ENCODE measurements at regions not wholly inside any gene's neighbourhood (a gene's known extent, or its start where the extent isn't known, plus 50 kb on each side); places are given as distances from the start of the nearest gene placed in this dataset.

DNA sequence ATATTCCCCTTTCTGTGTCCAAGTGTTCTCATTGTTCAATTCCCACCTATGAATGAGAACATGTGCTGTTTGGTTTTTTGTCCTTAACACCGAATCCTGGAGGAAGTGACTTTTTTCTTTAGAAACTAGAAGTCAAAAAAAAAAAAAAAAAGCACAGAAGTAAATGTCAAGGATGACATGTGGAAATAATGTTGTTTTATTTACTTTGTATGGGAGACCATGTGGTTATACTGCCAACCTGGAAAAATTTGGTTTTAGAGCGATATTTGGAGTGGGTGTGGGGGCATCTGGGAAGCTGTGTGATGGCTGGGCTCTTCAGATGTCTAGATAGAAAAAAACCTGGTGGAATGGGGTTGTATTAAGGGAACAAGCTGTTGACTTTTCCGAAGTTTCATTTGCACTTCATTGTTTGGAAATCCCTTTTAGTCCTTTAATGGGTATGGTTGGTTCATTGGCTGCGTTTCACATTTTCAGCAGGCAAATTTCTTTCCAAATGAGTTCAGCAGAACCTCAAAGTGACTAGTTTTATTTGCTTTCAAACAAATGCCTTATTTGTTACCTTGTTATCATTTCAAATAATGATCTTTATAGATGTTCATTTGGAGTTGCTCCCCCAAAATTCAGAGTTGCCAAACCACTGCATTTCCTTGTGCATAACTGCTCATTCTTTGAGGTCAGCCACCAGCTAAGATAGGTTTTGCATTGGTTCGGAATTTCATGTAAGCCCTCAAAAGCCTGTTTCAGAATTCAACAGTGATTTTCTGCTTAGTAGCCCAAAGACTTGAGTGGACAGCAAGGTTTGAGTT, 508.2 kb downstream of the METTL15 start:
- Histone ChIP-seq H3K79me2 (ENCODE audit: insufficient read depth, low read length) (no peaks in the 10 kb centered on the region), H4K20me1 (ENCODE audit: insufficient read depth) (no peaks in the 10 kb centered on the region), H2AFZ (ENCODE audit: low read depth, low read length, poor library complexity, severe bottlenecking) (no peak overlapping the region), H3K9me2 (ENCODE audit: insufficient read depth) (no peaks in the 10 kb centered on the region), H3K27ac (ENCODE audit: low read depth, low read length) (no peak overlapping the region), H3K4me1 (ENCODE audit: control insufficient read depth in 1 of 2, insufficient read depth in 2 of 2, low read length in 2 of 2) (no peaks in the 10 kb centered on the region), H3K4me3 (replicated peaks in 1 of 2; ENCODE audit: low read depth in 1 of 2, low read length in 2 of 2) (no peak overlapping the region), H3K27me3 (ENCODE audit: insufficient read depth, low read length) (no peaks in the 10 kb centered on the region), H3K9ac (ENCODE audit: low read length) (no peak overlapping the region), H3K9me3 (ENCODE audit: control insufficient read depth in 1 of 2, insufficient read depth in 1 of 2, low read depth in 1 of 2, low read length in 2 of 2) (no peaks in the 10 kb centered on the region), H3K4me2 (ENCODE audit: low read length) (no peak overlapping the region), H3K36me3 (ENCODE audit: control insufficient read depth in 1 of 2, insufficient read depth in 2 of 2, low read length in 2 of 2) (no peaks in the 10 kb centered on the region)
- ChIA-PET POLR2A (no interaction called here), CTCF (no interaction called here), RAD21 (ENCODE audit: low non-redundant PET in 1 of 2, low total read pairs in 2 of 2, uncharacterized antibody in 2 of 2, unreplicated experiment in 2 of 2) (no interaction called here)
- no peak for ATAC-seq
- DNase-seq (ENCODE audit: low read depth, low spot score) = no peak
- intact Hi-C loops (cut with micrococcal nuclease) = no loop called here
- TF ChIP-seq EZH2 (IDR thresholded peaks at IDR 0.05) = no peak
- TF ChIP-seq, protein P1, sequence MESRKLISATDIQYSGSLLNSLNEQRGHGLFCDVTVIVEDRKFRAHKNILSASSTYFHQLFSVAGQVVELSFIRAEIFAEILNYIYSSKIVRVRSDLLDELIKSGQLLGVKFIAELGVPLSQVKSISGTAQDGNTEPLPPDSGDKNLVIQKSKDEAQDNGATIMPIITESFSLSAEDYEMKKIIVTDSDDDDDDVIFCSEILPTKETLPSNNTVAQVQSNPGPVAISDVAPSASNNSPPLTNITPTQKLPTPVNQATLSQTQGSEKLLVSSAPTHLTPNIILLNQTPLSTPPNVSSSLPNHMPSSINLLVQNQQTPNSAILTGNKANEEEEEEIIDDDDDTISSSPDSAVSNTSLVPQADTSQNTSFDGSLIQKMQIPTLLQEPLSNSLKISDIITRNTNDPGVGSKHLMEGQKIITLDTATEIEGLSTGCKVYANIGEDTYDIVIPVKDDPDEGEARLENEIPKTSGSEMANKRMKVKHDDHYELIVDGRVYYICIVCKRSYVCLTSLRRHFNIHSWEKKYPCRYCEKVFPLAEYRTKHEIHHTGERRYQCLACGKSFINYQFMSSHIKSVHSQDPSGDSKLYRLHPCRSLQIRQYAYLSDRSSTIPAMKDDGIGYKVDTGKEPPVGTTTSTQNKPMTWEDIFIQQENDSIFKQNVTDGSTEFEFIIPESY (IDR thresholded peaks at IDR 0.05; ENCODE audit: extremely low read depth, insufficient replicate concordance, low read length) = no peak
- no peak for TF ChIP-seq YY1 (IDR thresholded peaks at IDR 0.05; ENCODE audit: extremely low read depth, insufficient replicate concordance, low read depth, low read length)
- no peak for TF ChIP-seq SRF (IDR thresholded peaks at IDR 0.05; ENCODE audit: low read depth)
- TF ChIP-seq ELF1 (IDR thresholded peaks at IDR 0.05; ENCODE audit: borderline replicate concordance, low read depth) = no peak
- TF ChIP-seq, protein P2, sequence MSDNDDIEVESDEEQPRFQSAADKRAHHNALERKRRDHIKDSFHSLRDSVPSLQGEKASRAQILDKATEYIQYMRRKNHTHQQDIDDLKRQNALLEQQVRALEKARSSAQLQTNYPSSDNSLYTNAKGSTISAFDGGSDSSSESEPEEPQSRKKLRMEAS (IDR thresholded peaks at IDR 0.05) = no peak
- TF ChIP-seq JUND (IDR thresholded peaks at IDR 0.05) = no peak
- TF ChIP-seq POLR2AphosphoS5 (IDR thresholded peaks at IDR 0.05; ENCODE audit: low read depth, low read length) = no peak
- no peak for TF ChIP-seq EGR1 (IDR thresholded peaks at IDR 0.05; ENCODE audit: low read depth)
- TF ChIP-seq SIN3A (IDR thresholded peaks at IDR 0.05; ENCODE audit: low read depth) = no peak
- TF ChIP-seq ZFX (IDR thresholded peaks at IDR 0.05) = no peak
- TF ChIP-seq TCF7L2 (IDR thresholded peaks at IDR 0.05; ENCODE audit: borderline replicate concordance, extremely low read depth, insufficient read depth, insufficient read length) = no peak
- no TSS peak for BruUV-seq (replicated peaks)
